Muscle of arm (tissue), 1 donor: ENCODE measurements at regions not wholly inside any gene's neighbourhood (a gene's known extent, or its start where the extent isn't known, plus 50 kb on each side); places are given as distances from the start of the nearest gene placed in this dataset.

ENCODE experiments used
- DNase-seq: peaks from one replicate; pipeline ENCODE4 v3.0.0-alpha.2; 2013

DNA sequence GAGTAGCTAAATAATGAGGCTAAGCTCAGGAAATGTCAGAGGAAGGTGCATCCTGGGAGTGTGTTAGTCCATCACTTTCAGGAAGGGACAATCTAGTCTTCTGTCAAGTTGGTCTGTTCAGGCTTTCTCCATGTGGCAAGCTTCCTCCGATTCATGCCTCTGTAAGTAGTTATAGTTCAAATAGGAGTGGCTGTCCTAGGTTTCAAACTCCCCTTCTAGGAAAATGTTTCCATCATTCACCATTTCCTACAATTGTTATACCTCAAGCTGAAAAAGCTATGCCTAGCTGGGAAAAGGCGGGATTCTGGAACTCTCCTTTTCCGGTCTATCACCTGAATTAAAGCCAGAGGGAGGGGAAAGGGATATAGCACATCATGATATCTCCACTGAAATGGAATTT lies 287.7 kb upstream of the ZSWIM2 start:
- DNase-seq = no peak

DNA sequence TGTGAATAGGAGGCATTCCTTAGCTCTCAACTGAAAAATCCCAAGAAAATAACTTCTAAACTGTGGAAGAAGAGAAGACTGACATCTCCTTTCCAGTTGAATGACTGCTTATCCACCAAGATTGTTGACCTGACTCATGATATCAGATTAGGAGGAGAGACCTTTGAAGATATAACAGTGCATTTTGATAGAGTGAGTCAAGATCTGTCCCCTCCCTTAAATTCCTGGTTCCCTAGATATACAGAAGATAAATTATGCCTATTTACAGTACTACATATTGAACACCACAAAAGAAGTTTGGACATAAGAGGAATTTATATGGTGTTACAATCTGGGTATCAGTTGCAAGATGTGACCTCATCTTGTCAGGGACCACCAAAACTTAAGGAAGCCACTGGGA lies 285.3 kb upstream of the ZSWIM2 start:
- no peak for DNase-seq

DNA sequence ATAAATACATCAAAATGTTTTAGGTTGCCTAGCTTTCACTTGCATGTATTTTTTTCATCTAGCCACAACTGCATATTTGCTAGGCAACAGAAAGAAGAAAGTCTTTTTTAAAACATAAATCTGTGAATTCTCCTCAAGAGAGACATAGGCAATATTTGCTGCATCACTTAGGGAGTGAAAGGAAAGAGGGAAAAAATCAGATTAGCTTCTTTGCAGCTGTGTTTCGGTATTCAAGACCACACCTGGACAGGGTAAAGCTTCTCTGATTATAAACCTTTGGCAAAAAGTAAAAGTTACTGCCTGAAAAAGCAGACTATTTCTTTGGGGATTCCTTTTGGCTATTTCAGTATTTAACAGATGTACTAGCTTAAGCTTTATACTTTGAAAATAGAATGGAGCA lies 280.9 kb upstream of the ZSWIM2 start:
- peak; percentile 70 for DNase-seq

DNA sequence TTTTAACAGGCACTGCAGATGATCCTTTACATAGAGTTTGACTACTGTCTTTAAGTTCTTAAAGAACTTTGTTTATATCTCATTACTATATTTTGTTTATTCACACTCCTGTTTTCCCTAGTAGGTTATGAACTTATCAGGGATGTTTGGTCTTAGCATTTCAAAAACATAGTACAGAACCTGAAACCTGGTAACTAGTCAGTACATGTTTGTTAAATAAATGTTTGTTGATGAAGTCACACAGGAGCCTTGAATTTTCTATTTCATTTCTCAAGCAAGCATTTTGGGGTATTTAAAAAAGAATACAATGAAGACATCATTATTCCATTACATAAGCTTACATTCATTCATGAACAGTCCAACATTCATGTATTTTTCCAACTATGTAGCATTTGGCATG lies 280.3 kb upstream of the ZSWIM2 start:
- no peak for DNase-seq

DNA sequence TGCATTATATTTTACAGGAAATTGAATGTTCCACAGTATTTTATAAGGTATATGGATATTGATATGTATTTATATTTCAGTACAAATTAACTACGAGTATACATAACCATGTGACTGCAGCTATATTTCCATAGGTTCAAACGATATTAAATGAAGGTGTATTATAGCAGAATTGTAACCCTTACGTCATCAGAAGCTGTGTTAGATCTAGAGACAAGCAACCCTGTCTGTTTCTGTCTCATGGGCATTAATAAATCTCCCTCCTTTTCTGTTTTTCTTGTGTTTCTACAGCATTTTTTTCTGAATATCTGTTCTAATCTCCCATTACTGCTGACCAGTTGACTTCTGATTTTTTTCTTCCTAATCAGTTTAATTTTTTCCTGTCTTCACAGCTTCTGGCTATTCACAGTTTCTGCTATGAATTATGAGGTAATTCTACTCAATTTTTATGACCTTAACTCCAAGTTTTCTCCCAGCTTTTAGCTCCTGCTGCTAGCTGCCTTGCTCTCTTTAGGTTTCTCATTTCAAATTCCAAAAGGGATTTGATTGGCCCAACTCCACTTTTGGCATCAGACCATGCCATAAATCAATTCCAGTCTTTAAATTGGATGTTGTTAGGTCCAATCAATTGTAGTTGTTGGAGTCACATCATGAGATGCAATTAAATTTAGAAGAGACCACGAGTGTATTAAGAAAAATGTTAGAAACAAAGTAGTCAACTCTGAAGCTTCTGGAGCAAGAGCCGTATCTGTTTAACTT lies 277.5 kb upstream of the ZSWIM2 start:
- peak; percentile 73 for DNase-seq

DNA sequence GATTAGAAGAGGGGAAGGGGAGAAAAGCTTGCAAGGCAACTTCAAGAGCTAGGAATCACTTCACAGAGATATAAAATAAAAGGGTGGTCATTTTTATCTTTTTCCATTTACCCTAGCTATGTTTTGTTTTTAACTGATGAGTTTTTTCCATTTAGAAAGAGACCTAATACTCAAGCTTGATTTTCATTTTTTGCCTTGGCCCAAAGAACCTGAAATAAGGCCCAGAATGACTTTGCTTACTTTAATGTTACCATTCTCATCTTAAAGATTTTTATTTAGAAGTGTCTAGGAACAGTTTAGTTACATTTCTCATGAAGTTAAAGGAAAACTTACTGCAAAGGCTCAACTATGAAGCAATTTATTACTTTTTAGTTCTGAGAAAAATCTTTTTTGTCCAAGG lies 276.3 kb upstream of the ZSWIM2 start:
- DNase-seq = no peak

DNA sequence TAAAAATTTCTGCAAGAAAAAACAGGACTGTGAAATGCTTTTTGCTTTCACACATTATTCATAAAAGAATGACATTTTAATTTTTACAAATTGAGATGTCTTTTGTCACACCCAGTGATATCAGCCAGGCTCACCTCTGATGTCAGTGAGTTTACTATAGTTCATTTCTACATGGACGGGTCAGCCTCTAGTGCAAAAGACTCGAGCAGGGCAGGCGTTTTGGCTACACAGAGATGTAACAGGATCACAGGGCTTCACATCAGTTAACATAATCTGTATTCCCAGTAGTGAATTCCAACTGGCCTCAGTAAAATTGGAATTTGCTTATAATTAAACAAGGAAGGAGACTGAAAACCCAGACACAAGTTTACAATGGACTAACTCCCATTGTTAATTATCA lies 275.6 kb upstream of the ZSWIM2 start:
- no peak for DNase-seq

DNA sequence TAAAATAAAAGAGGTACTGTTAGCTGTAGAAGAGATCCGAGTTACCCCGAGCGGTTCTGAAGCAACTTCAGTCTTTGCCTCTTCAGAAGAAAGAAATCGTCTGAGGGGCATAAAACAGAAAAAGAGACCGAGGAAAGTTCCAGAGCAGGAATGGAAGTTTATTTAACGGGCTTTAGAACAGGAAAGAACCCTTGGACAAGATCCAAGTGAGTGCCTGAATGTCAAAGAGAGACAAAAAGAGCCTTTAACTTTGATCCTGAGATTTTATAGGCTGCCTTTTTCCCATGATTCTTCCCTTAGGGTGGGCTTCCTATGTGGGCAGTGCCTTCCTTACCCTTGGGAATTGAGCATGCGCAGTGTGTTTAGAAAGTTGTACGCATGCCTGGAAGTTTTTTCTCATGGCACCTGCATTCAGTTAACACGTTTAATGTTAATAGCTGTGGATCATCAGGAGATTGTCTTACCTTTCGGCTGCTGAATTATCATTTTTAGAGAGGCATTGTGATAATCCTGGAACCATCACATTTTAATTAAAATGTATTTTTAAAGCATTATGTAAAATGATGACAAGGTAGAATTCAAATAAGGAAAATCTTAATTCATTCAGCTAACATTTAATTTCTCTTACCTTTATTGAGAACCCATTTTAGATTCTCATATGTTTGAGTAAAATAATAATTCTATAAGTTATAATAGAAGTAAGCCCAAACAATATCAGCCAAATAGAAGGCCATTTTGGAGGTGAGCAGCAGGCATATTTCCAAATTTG lies 269.5 kb upstream of the ZSWIM2 start:
- no peak for DNase-seq

DNA sequence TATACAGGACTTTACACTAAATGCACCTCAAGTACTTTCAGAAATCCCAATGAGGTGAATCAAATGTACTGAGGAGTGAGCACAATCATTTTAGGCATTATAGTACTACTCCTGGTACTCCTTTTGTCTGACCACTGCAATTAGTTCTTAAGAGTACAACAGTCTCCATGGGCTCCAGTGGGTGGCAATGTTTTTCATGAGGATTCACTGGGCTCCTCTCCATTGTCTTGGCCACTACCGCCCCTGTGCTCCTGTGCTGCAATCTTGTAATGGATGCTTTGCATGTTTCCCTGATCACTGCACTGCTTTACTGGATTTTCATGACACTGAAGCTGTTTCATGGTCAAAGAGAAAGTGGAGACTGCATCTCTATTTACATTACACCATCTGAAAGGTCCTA lies 268.5 kb upstream of the ZSWIM2 start:
- no peak for DNase-seq

DNA sequence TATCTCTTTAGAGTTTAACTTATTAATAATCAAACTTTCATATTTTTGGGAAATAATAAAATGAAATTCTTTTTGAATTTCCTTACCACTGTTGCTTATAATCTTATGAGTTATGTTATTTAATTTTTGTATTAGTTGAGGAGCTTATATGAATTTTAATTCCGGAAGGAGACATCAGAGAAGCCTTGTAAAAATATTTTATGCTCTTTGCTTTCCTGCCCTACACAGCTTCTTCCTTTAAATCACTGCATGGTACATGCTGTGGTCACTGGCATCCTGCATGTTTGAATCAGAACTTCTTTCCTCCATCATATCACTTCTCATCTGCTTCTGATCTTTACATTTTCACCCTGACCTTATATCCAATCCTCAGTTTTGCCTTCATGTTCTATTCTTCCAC lies 266.7 kb upstream of the ZSWIM2 start:
- DNase-seq = no peak

DNA sequence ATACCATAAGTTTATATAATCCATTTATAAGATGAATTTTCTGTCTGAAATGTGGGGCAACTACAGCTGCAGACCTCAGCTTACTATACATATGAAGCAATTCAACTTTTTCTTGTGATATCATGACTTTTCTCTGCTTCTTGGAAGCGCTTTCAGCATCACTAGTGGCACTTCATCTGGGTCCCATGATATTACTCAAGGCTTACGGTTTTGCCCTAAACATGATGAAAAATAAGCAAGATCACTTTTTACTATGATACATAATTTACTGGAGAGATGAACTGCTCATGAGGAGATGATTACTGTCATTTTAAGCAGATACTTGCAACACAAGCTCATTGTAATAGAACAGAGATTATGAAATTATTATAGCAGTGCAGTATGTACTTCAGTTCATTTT lies 258.0 kb upstream of the ZSWIM2 start:
- no peak for DNase-seq

DNA sequence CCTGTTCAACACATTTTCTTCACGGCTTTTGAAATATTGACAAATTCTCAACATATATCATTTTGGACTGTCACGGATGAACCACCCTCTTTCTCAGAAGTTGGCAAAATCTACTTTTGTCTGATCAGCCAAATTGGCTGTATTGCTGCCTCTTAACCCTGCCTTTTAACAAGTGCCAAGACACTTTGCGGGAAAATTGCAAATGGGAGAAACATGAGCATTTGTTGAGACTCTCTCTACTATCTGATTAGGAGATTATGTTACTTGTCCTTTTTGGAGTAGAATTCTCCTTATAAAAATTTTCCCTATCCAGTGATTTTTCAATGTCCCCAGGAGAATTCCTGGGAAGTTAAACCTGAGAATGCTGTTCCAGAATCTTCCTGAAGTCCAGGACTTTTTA lies 256.2 kb upstream of the ZSWIM2 start:
- no peak for DNase-seq

DNA sequence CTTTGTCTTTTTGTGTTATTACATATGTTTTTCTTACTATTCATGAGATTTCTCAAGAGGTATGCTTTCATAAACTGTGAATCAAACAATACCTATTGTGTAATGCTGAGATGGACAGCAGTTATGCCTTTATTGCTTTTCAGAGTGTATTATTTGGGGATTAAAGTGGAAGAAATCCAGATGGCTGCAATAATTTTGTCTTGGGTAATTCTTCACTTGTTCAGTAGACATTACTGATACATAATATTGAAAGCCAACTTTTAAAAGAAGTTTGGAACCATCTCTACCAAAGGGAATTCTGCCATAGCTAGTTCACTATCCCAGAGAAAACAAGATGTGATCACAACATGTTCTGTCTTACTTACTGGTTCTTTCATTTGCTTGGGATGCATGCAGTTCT lies 253.4 kb upstream of the ZSWIM2 start:
- DNase-seq = peak; percentile 86

DNA sequence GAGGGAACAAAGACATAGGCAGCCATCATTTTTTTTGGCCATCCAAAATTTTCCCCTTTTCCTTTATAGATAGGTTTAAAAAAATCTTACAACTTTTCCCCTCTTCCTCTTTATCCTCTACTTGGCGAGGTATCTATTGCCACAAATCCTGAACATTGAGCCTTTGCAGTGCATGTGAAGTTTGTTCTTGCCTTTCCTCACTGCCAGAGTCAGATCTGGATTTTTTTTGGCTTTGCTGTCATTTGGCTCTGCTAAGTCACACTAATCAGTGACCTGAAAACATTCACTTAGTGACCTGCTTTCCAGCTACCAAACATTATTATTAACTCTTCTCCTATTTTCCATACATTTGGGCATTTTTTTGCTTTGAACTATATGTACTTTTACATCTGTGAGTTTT lies 249.2 kb upstream of the ZSWIM2 start:
- DNase-seq = no peak

DNA sequence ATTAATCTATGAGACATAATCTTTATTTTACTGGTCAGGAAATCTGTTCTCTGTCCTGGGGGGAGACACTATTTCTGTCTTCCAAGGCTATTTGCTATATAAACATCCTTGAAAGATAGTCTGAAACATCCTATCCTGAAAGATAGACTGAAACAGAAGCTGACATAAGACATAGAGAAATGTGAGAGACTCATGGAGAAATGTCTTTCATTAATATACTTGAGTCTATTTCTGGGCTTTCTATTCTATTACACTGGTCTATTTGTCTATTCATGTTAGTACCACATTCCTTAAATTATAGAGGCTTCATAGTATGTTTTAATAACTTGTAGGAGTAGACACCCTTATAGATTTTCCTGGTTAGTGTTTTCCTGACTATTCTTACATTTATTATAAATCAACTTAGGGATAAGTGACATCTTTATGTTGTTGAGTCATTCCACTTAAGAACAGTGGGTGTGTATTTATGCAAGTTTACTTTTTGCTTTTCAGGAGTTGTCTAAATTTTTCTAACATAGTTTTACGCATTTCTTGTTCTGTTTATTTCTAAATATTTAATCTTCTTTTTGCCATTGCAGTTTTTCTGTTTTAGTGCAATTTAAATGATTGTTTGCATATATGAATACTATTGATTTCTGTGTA lies 244.9 kb upstream of the ZSWIM2 start:
- no peak for DNase-seq

DNA sequence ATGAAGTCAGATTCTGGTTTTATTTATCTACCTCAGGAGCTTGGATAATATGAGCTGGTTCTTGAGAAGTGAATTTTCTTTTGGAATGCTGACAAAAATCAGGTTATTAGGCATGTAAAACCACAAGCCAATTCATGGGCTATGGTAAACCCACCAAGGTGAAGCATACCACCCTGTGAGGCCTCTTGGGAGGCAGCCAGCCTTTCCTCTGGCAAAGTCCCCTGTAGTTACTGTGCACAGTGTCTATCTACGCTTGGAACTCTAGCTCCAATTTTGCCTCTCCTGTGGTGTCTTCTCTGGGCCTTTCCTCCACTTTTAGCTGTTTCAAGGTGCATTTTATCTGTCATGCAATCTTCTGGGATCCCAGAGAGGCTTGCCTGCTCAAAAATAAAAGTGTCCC lies 242.7 kb upstream of the ZSWIM2 start:
- DNase-seq = no peak

DNA sequence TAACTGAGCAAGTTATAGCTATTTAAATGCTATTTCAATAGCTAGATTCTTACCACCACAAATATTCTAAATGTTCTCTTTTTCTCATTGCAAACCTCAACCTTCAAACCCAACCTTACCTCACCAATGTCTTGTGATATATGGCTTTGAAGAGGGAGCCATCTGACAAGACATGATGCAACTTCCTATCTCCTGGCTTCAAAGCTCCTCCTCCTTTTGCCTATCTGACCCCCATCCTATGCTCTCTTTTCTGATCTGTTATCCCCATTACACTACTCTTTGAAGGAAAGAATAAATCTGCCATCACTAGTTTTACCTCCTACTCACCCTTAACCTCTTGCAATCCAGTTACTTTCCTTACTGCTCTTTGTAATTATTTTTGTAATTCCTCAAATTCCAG lies 235.6 kb upstream of the ZSWIM2 start:
- DNase-seq = no peak

DNA sequence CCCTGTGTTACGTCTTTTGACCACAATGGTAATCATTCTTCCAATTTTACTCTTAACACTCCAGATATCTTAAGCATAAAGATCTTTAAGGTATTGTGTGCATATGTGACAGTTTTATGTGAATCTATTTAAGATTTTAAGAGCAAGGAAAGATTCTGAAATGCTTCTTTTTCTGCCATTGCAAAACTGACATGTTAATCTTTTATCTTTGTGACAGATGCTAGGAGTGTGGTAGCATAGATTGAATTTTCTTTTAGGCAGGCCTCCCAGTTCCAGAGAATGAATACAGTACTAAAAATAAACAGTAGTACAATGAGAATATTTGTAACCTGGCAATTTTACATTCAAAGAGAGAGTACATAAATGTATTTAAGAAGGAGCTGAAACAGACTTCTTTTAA lies 232.5 kb upstream of the ZSWIM2 start:
- DNase-seq = no peak

DNA sequence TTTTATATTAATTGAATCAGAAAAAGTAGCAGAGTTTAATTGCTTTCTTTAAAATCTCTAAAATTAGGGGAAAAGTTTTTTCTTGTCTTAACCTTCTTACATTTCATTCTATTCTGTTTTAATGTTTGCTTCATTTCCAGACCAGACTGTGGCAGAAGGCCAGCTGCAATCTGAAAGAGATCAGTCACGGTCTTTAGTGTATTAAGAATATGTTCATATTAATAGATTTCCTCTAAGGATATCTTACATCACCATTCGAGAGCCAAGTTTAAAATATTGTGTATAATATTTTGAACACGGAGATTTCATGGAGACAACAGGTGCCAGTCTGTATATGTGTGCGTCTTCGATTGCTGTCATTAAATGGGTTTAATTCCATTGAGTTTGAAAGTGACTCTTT lies 230.9 kb upstream of the ZSWIM2 start:
- peak; percentile 64 for DNase-seq

DNA sequence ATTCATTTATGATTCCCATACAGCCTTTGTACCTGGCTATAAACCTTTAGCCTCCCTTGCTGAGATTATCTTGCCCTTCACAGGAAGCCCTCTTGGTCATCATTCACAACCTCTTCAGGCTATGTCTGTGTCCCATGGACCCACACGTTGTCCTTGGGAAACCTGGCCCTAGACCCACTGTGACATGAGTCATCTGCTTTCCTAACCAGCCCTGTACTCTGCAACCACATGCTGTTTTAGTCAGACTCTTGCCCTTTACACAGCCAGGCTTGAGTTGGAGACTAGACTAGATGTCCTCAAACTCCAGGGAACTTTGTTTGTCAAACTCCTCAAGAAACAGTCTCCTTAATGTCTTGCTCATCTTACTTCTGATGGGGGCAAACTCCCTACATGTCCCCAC lies 229.3 kb upstream of the ZSWIM2 start:
- no peak for DNase-seq

DNA sequence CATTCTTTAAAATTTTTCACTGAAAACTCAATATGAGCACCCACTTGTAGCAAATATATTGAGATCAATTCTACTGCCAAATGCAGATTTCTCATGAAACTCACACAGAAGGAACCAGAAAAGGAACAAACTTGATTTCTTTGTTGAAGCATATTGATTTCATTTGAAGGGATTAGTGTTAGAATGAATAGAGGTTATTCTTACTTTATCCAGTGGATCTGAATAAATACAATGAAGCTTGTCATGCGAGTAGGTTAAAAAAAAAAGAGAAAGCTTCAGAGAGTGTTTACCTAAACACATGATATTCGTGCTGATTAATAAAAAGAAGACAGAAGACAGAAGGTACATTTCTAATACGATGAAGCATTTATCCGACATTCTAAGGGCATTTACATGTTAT lies 226.7 kb upstream of the ZSWIM2 start:
- no peak for DNase-seq

DNA sequence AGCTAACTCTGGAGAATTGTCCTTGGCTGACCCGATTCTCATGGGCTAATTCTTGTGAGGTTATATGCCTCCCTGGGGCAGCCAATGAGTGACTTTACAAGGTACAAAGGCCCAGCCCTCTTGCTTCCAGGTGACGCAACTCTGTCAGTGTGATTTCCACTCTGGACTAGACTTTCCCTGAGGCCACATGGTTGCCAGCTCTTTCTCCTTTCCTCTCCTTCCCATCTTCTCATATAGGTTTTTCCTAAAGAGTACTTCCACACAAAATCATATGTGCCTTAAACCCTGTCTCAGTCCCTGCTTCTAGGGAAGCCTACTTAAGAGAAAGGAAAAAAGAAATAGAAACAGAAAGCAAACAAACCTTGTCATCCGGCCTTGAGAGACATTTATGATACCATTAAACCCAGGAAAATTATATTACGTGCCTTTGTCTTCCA lies 226.2 kb upstream of the ZSWIM2 start:
- DNase-seq = peak; percentile 27

DNA sequence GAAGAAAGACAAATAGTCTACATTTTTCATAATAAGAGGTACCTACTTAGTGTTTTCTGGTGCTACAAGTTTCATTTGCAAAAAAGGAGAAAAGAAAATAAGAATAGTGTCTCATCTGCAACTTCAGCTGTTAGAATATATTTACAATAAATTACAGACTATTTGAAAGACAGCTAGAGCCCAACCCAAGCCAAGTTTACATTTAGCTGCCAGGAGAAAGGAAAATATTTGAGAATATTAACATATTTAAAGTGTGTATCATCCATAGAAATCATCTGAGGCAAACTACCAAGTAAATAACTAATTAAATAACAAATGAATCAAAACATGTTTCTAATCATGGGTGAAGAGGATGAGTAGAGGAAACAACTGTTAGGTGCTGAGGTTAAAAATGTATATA lies 209.2 kb upstream of the ZSWIM2 start:
- no peak for DNase-seq
